ENCODE measurements at regions not wholly inside any gene's neighbourhood (a gene's known extent, or its start where the extent isn't known, plus 50 kb on each side); places are given as distances from the start of the nearest gene placed in this dataset.

- Histone ChIP-seq H3K27ac (no peak overlapping the region), H3K4me1 (no peaks in the 10 kb centered on the region), H3K36me3 (no peaks in the 10 kb centered on the region), H3K4me3 (no peak overlapping the region), H3K9me3 (no peaks in the 10 kb centered on the region), H3K27me3 (no peaks in the 10 kb centered on the region)
- TF ChIP-seq EP300 (IDR thresholded peaks at IDR 0.05): no peak
- no peak for TF ChIP-seq POLR2AphosphoS5 (IDR thresholded peaks at IDR 0.05)
- TF ChIP-seq CTCF (IDR thresholded peaks at IDR 0.05): no peak
- no peak for TF ChIP-seq POLR2A (IDR thresholded peaks at IDR 0.05)
- no peak for ATAC-seq
- WGBS, 2 donors (ENCODE audit: low coverage in 1 of 2): 45 to 53% methylated on average over 6 of the region's 6 CpGs
Observed at GRCh38 chr7:41107938-41108448, 594.9 kb downstream of the INHBA start.

- H3K9me3 ChIP-seq: no peaks in the 10 kb centered on the region
- ATAC-seq: no peak
- no peaks in the 10 kb centered on the region for H3K4me1 ChIP-seq
- TF ChIP-seq EP300 (IDR thresholded peaks at IDR 0.05): no peak
- no peak for TF ChIP-seq POLR2A (IDR thresholded peaks at IDR 0.05)
- no peak for TF ChIP-seq POLR2AphosphoS5 (IDR thresholded peaks at IDR 0.05)
- no peak for TF ChIP-seq CTCF (IDR thresholded peaks at IDR 0.05)
- 51 to 58% methylated on average over 3 to 6 of the region's 8 CpGs for WGBS, 2 donors (ENCODE audit: low coverage in 1 of 2)
- no peaks in the 10 kb centered on the region for H3K27me3 ChIP-seq
- H3K4me3 ChIP-seq: no peak overlapping the region
- no peak overlapping the region for H3K27ac ChIP-seq
- no peaks in the 10 kb centered on the region for H3K36me3 ChIP-seq
Observed at GRCh38 chr7:41107330-41107937, 595.5 kb downstream of the INHBA start.

- 20 to 26% methylated on average over 1 of the region's 1 CpG for WGBS, 2 donors (ENCODE audit: low coverage in 1 of 2)
- H3K9me3 ChIP-seq: no peaks in the 10 kb centered on the region
- ATAC-seq: no peak
- no peaks in the 10 kb centered on the region for H3K27me3 ChIP-seq
- TF ChIP-seq EP300 (IDR thresholded peaks at IDR 0.05) (no peak), POLR2AphosphoS5 (IDR thresholded peaks at IDR 0.05) (no peak), CTCF (IDR thresholded peaks at IDR 0.05) (no peak), POLR2A (IDR thresholded peaks at IDR 0.05) (no peak)
- no peak overlapping the region for H3K27ac ChIP-seq
- H3K4me1 ChIP-seq: no peaks in the 10 kb centered on the region
- no peaks in the 10 kb centered on the region for H3K36me3 ChIP-seq
- no peak overlapping the region for H3K4me3 ChIP-seq
Observed at GRCh38 chr7:41104631-41105030, 598.3 kb downstream of the INHBA start.

GRCh38 chr7:41103331-41103730 is 599.6 kb downstream of the INHBA start:
- no peak for TF ChIP-seq POLR2A (IDR thresholded peaks at IDR 0.05)
- no peak for TF ChIP-seq CTCF (IDR thresholded peaks at IDR 0.05)
- no peak for TF ChIP-seq EP300 (IDR thresholded peaks at IDR 0.05)
- no peak for TF ChIP-seq POLR2AphosphoS5 (IDR thresholded peaks at IDR 0.05)
- Histone ChIP-seq H3K27ac (no peak overlapping the region), H3K27me3 (no peaks in the 10 kb centered on the region), H3K4me1 (no peaks in the 10 kb centered on the region), H3K4me3 (no peak overlapping the region), H3K36me3 (no peaks in the 10 kb centered on the region), H3K9me3 (no peaks in the 10 kb centered on the region)
- no peak for ATAC-seq

GRCh38 chr7:41098846-41099245 is 604.0 kb downstream of the INHBA start:
- ATAC-seq: no peak
- no peaks in the 10 kb centered on the region for H3K36me3 ChIP-seq
- TF ChIP-seq EP300 (IDR thresholded peaks at IDR 0.05) (no peak), POLR2AphosphoS5 (IDR thresholded peaks at IDR 0.05) (no peak), POLR2A (IDR thresholded peaks at IDR 0.05) (no peak), CTCF (IDR thresholded peaks at IDR 0.05) (no peak)
- no peaks in the 10 kb centered on the region for H3K9me3 ChIP-seq
- peaks cover 0 to 4% (median 0%) of the 10 kb centered on the region in 3 donors for H3K4me1 ChIP-seq
- H3K27ac ChIP-seq: no peak overlapping the region
- H3K4me3 ChIP-seq: no peak overlapping the region
- no peaks in the 10 kb centered on the region for H3K27me3 ChIP-seq
- WGBS, 2 donors (ENCODE audit: low coverage in 1 of 2): 82 to 86% methylated on average over 5 of the region's 5 CpGs
